HG02852 (cell line): ENCODE measurements at regions not wholly inside any gene's neighbourhood (a gene's known extent, or its start where the extent isn't known, plus 50 kb on each side); places are given as distances from the start of the nearest gene placed in this dataset.
"Not testable (repeated sequence)": the region's sequence is repeated elsewhere in the genome, so short reads cannot be mapped to it uniquely, and the experiment has no call there.

Experiments
- ATAC-seq: cut with Tn5 transposase; IDR thresholded peaks from one replicate; pipeline ENCODE4 v1.9.1; 2021; ENCODE audit warnings: mild to moderate bottlenecking, moderate library complexity; ENCODE audit not compliant: unreplicated experiment

- no peak for ATAC-seq
These were observed 510.4 kb downstream of the TRIML1 start for GRCh38 chr4:188649635-188650034.

GRCh38 chr4:188650516-188650915 lies 511.3 kb downstream of the TRIML1 start:
- no peak for ATAC-seq

- no peak for ATAC-seq
These were observed 518.1 kb downstream of the TRIML1 start for GRCh38 chr4:188657365-188657764.

- no peak for ATAC-seq
These were observed 519.8 kb downstream of the TRIML1 start for GRCh38 chr4:188658958-188659522.

GRCh38 chr4:188660796-188661195 lies 521.6 kb downstream of the TRIML1 start:
- no peak for ATAC-seq

GRCh38 chr4:188661502-188661901 lies 522.3 kb downstream of the TRIML1 start:
- ATAC-seq, result no peak

GRCh38 chr4:188663369-188663768 lies 524.1 kb downstream of the TRIML1 start:
- ATAC-seq, result no peak

GRCh38 chr4:188665491-188666457 lies 526.5 kb downstream of the TRIML1 start:
- ATAC-seq, result no peak

GRCh38 chr4:188678691-188679090 lies 539.5 kb downstream of the TRIML1 start:
- ATAC-seq, result not testable (repeated sequence)

DNA sequence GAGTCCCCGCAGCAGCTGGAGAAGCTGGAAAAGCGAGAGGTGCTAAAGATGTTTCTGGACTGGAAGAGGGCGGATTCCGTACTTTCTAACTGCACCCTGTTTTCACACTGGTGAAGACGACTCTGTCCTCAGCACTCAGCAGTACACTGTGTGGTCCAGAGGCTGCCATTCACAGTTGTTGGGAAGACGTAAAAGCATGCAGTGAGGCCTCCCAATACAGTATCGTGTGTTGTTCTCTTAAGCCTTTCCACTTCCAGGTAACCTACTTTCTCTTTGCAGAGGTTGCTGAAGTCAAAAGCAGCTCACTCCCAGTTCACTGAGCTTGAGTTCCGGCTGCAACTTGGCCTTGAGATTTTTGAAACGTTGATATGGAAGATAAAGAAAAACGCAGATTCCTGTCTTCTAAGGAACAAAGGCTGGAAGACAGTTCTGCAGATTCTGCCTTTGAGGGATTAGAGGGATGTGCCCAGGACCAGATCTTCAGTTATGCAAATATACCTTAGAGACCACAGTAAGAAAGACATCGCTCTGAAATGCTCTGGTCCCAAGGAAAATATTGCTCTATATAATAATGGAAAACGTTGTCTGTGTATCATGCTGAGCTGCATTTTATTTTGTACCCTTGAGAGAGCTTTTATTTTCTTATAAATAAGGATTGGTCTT lies 540.9 kb downstream of the TRIML1 start:
- no peak for ATAC-seq

DNA sequence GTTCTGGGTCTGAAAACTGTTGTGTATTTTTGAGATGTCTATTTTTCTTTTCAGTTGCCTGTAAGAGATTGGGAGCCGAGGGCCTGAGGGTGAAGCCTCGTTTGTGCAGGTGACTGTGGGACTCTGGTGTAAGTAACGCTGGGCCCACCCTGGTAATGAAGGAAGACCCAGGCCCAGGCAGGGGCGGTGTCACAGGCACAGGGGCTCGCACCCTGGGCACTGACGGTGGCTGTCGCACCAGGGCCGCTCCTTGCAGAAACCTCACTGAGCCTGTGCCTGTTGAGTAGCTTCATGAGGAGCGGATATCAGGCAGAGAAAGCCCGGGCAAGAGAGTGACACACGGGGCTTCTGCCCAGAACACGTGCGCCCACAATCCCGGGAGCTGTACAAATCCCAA lies 541.4 kb downstream of the TRIML1 start:
- ATAC-seq, result no peak

DNA sequence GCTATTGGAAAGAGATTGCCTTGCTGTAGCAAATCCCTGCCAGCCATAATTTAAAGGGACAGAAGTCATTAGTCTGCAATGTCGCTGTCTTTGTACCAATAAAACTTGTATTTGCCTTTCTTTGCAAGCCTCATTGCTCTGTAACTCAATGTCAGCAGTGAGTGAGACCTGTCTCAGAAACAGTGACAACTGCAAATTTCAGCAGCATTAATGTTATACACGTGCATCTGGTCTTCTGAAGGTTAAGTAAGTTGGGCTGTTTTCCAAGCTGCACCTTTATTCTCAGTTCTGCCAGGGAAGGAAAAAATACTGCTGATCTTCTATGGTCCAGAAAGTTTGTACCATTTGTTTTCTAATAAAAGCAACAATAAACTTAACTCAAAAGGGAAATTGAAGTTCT lies 543.1 kb downstream of the TRIML1 start:
- no peak for ATAC-seq

DNA sequence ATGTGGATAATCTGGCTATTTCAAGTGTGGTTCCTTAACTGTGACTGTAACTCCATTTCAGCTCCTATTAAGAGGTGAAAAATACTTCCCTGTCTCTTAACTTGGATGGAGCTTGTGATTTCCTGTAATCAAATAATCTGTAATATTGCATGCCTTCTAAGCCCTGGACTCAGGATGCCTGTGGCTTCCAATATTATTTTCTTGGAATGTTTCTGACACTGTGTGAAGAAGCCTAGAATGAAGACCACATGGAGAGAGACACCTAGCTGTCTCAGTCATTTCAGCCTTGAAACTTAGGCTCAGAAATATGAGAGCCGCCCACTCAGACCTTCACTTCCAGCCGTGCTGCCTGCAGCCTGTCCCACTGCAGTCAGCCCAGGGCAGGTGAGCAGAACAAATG lies 544.3 kb downstream of the TRIML1 start:
- ATAC-seq, result no peak

- ATAC-seq, result no peak
These were observed 549.7 kb downstream of the TRIML1 start for GRCh38 chr4:188688956-188689355.

- ATAC-seq, result no peak
These were observed 552.6 kb downstream of the TRIML1 start for GRCh38 chr4:188691811-188692210.

DNA sequence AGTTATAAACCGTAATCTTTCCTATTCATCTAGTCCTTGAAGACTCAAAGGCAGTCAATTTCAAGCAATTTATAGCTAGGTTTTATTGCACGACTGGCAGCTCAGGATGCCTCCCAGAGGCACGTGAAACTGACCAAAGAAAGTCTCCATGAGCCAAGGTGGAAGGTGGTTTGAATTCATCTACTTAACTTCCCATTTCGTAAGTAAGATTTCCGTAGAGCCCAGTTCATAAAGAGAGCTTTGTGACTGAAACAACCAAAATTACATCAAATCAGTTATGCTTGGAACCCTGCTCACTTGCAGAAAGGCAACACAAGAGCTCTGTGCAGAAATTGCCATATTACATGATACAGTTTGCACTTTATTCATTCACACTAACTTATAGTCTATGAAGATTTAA lies 556.0 kb downstream of the TRIML1 start:
- ATAC-seq, result no peak

DNA sequence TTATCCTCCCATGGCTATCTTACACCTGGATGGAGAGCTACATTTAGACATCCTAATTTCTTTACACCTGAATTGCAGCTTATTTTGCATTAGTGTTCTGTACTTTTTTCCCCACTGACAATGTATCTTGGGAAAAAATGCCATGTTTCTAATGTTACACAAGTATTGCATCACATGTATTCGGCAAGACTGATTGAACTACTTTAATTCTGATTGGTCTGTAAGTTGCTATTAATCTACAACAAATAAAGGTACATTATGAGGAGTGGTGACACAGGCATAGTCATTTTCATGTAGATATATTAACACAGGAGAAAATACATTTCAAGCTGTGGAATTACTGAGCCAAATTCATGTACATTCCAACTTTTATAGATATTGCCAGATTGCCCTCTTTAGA lies 558.0 kb downstream of the TRIML1 start:
- no peak for ATAC-seq

GRCh38 chr4:188701952-188702351 lies 562.7 kb downstream of the TRIML1 start:
- ATAC-seq, result no peak

DNA sequence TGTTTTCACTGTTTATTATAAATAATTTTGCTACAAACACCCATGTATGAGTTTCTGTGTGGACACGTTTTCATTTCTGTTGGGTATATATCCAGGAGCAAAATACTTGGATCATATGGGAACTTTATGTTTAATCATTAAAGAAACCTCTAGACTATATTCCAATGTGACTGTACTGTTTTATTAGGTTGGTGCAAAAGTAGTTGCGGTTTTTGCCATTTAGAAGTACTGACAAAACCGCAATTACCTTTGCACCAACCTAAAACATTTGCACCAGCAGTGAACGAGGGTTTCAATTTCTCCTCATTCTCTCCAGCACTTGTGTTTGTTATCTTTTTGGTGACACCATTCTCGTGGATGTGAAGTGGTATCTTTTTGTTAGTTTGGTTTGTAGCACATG lies 565.0 kb downstream of the TRIML1 start:
- no peak for ATAC-seq

DNA sequence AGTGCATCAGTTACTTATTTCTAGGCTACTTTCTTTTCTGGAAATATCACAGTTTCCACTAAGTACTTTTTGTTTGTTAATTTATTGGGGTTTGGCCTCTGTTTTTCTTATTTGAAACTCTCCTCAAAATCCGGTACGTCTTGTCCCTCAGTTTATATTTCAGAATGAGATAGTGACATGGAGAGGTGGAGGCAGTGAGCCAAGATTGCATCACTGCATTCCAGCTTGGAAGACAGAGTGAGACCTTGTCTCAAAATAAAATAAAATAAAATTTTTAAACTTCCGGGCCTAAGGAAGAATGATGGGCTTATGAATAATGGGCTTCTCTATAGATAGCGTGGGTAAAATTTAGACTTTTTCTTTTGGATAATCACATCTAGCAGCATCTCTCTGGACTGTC lies 567.8 kb downstream of the TRIML1 start:
- ATAC-seq, result no peak

GRCh38 chr4:188714501-188714900 lies 575.3 kb downstream of the TRIML1 start:
- no peak for ATAC-seq

DNA sequence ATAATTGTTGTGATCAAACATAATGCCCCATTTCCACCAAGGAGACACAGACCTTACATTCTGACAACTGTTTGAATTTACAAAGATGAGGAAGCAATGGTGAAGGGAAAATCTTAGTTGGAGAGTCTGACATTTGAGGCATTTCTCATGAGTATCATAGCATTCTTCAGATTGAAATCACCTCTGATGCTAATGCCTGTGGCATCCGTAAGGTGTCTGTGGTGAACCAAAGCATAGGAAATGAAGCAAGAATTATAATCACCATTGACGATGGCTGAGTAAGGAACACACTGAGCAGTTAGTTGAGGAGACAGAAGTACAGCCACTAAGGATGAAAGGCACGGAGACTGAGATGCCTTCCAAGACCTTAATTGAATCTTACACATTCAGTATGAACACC lies 575.7 kb downstream of the TRIML1 start:
- no peak for ATAC-seq
